MM.1S (cell line): ENCODE measurements at regions not wholly inside any gene's neighbourhood (a gene's known extent, or its start where the extent isn't known, plus 50 kb on each side); places are given as distances from the start of the nearest gene placed in this dataset.

ENCODE experiments used
- DNase-seq: peaks from one replicate; pipeline ENCODE4 v3.0.0-alpha.2; 2015
- H2AFZ ChIP-seq: fragments of 300-600 bp; sonication (generic); 2 replicates; pipeline ENCODE4 v1.6.0; 2016; ENCODE audit warnings: antibody characterized with exemption, low read length
- H3F3A ChIP-seq: fragments of 300-600 bp; sonication (generic); 2 replicates; pipeline ENCODE4 v1.6.1; 2016; ENCODE audit warnings: mild to moderate bottlenecking, antibody characterized with exemption, low read length, moderate library complexity, mixed read lengths; ENCODE audit not compliant: insufficient read depth
- H3K27ac ChIP-seq: fragments of 300-600 bp; sonication (generic); 2 replicates; pipeline ENCODE4 v1.5.1; 2016; ENCODE audit warnings: mild to moderate bottlenecking, low read length
- H3K27me3 ChIP-seq: fragments of 300-600 bp; sonication (generic); replicated peaks from 2 replicates; pipeline ENCODE4 v1.6.0; 2016; ENCODE audit warnings: low read length; ENCODE audit not compliant: insufficient read depth
- H3K36me3 ChIP-seq: fragments of 300-600 bp; sonication (generic); replicated peaks from 2 replicates; pipeline ENCODE4 v1.6.1; 2016; ENCODE audit warnings: mild to moderate bottlenecking, low read length, mixed read lengths; ENCODE audit not compliant: insufficient read depth
- H3K4me1 ChIP-seq: fragments of 300-600 bp; sonication (generic); 2 replicates; pipeline ENCODE4 v1.6.1; 2016; ENCODE audit warnings: low read length, mixed read lengths
- H3K4me2 ChIP-seq: fragments of 300-600 bp; sonication (generic); 2 replicates; pipeline ENCODE4 v1.6.0; 2016; ENCODE audit warnings: low read depth, low read length
- H3K4me3 ChIP-seq: fragments of 300-600 bp; sonication (generic); 2 replicates; pipeline ENCODE4 v1.5.1; 2016; ENCODE audit warnings: low read length, mixed read lengths
- H3K79me2 ChIP-seq: fragments of 300-600 bp; sonication (generic); 2 replicates; pipeline ENCODE4 v1.6.1; 2016; ENCODE audit warnings: mixed run types, low read length, mixed read lengths
- H3K9ac ChIP-seq: fragments of 300-600 bp; sonication (generic); 2 replicates; pipeline ENCODE4 v1.6.1; 2016; ENCODE audit warnings: low read length, mixed read lengths
- H3K9me2 ChIP-seq: fragments of 300-600 bp; sonication (generic); replicated peaks from 2 replicates; pipeline ENCODE4 v1.6.1; 2016; ENCODE audit warnings: mild to moderate bottlenecking, low read length, mixed read lengths; ENCODE audit not compliant: insufficient read depth
- H3K9me3 ChIP-seq: fragments of 300-600 bp; sonication (generic); replicated peaks from 2 replicates; pipeline ENCODE4 v1.6.1; 2016; ENCODE audit warnings: mild to moderate bottlenecking, low read length, mixed read lengths; ENCODE audit not compliant: insufficient read depth
- H4K20me1 ChIP-seq: fragments of 300-600 bp; sonication (generic); 2 replicates; pipeline ENCODE4 v1.6.1; 2016; ENCODE audit warnings: mild to moderate bottlenecking, low read length, moderate library complexity, mixed read lengths; ENCODE audit not compliant: insufficient read depth
- CTCF ChIP-seq: fragments of 300-600 bp; sonication (generic); IDR thresholded peaks from 2 replicates; pipeline ENCODE4 v1.5.1; 2016; ENCODE audit warnings: antibody characterized with exemption, low read length, mixed read lengths
- EZH2 ChIP-seq: fragments of 300-600 bp; sonication (generic); optimal IDR thresholded peaks from 2 replicates; pipeline ENCODE3; 2017; ENCODE audit warnings: low read depth, mild to moderate bottlenecking, antibody characterized with exemption, low read length, mixed read lengths
- EZH2phosphoT487 ChIP-seq: fragments of 300-600 bp; sonication (generic); IDR thresholded peaks from 2 replicates; pipeline ENCODE4 v1.6.1; 2018; ENCODE audit warnings: antibody characterized with exemption, low read length

- H3K9ac ChIP-seq = no peak overlapping the region
- TF ChIP-seq EZH2phosphoT487 (no peak), EZH2 (no peak), CTCF (no peak)
- no peak overlapping the region for H3K4me2 ChIP-seq
- H3K36me3 ChIP-seq = no peaks in the 10 kb centered on the region
- no peak for DNase-seq
- no peak overlapping the region for H3K4me3 ChIP-seq
- no peaks in the 10 kb centered on the region for H3K79me2 ChIP-seq
- no peaks in the 10 kb centered on the region for H4K20me1 ChIP-seq
- H3K27me3 ChIP-seq = no peaks in the 10 kb centered on the region
- no peaks in the 10 kb centered on the region for H3K9me3 ChIP-seq
- no peak overlapping the region for H3K27ac ChIP-seq
- no peaks in the 10 kb centered on the region for H3F3A ChIP-seq
- no peaks in the 10 kb centered on the region for H3K9me2 ChIP-seq
- no peaks in the 10 kb centered on the region for H3K4me1 ChIP-seq
- H2AFZ ChIP-seq = no peak overlapping the region
Observed at GRCh38 chr2:122414902-122415301, 659.5 kb downstream of the TSN start.

GRCh38 chr2:122417114-122417513 is 661.7 kb downstream of the TSN start:
- H3K4me1 ChIP-seq = no peaks in the 10 kb centered on the region
- no peaks in the 10 kb centered on the region for H3K9me2 ChIP-seq
- no peaks in the 10 kb centered on the region for H3K36me3 ChIP-seq
- H3K27me3 ChIP-seq = no peaks in the 10 kb centered on the region
- no peaks in the 10 kb centered on the region for H3K79me2 ChIP-seq
- no peaks in the 10 kb centered on the region for H3K9me3 ChIP-seq
- H2AFZ ChIP-seq = no peak overlapping the region
- H3F3A ChIP-seq = no peaks in the 10 kb centered on the region
- no peak overlapping the region for H3K9ac ChIP-seq
- H3K27ac ChIP-seq = no peak overlapping the region
- H3K4me2 ChIP-seq = no peak overlapping the region
- TF ChIP-seq CTCF = no peak
- TF ChIP-seq EZH2phosphoT487 = no peak
- no peak for TF ChIP-seq EZH2
- H4K20me1 ChIP-seq = no peaks in the 10 kb centered on the region
- no peak overlapping the region for H3K4me3 ChIP-seq
- no peak for DNase-seq

- Histone ChIP-seq H3K4me2 (no peak overlapping the region), H3K27me3 (no peaks in the 10 kb centered on the region), H3K27ac (no peak overlapping the region), H3K36me3 (no peaks in the 10 kb centered on the region), H3K9me2 (no peaks in the 10 kb centered on the region), H3K4me3 (no peak overlapping the region), H3K79me2 (no peaks in the 10 kb centered on the region), H4K20me1 (no peaks in the 10 kb centered on the region), H3K4me1 (no peaks in the 10 kb centered on the region), H3F3A (no peaks in the 10 kb centered on the region), H3K9me3 (no peaks in the 10 kb centered on the region), H3K9ac (no peak overlapping the region), H2AFZ (no peak overlapping the region)
- TF ChIP-seq EZH2phosphoT487 = no peak
- TF ChIP-seq CTCF = no peak
- no peak for TF ChIP-seq EZH2
- no peak for DNase-seq
Observed at GRCh38 chr2:122421775-122422174, 666.3 kb downstream of the TSN start.
